GM12864 (cell line): ENCODE measurements at regions not wholly inside any gene's neighbourhood (a gene's known extent, or its start where the extent isn't known, plus 50 kb on each side); places are given as distances from the start of the nearest gene placed in this dataset.

Experiments
- DNase-seq: peaks from one replicate; pipeline ENCODE4 v3.0.0-alpha.2; 2011; ENCODE audit warnings: low read depth
- H3K4me3 ChIP-seq: 2 replicates; pipeline ENCODE4 v1.5.1; 2011; ENCODE audit warnings: mild to moderate bottlenecking, low read depth, low read length, control low read depth
- TF ChIP-seq, protein P1 (sequence below): IDR thresholded peaks from 2 replicates; pipeline ENCODE4 v1.5.1; 2011; ENCODE audit warnings: low read depth, mild to moderate bottlenecking, moderate library complexity, low read length, control low read depth, inconsistent platforms; ENCODE audit errors: missing control alignments

GRCh38 chr1:2908561-2908960 is 107.1 kb upstream of the TTC34 start:
- DNase-seq, result no peak
- TF ChIP-seq, protein P1, sequence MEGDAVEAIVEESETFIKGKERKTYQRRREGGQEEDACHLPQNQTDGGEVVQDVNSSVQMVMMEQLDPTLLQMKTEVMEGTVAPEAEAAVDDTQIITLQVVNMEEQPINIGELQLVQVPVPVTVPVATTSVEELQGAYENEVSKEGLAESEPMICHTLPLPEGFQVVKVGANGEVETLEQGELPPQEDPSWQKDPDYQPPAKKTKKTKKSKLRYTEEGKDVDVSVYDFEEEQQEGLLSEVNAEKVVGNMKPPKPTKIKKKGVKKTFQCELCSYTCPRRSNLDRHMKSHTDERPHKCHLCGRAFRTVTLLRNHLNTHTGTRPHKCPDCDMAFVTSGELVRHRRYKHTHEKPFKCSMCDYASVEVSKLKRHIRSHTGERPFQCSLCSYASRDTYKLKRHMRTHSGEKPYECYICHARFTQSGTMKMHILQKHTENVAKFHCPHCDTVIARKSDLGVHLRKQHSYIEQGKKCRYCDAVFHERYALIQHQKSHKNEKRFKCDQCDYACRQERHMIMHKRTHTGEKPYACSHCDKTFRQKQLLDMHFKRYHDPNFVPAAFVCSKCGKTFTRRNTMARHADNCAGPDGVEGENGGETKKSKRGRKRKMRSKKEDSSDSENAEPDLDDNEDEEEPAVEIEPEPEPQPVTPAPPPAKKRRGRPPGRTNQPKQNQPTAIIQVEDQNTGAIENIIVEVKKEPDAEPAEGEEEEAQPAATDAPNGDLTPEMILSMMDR, result no peak
- H3K4me3 ChIP-seq, result no peak overlapping the region

- no peak overlapping the region for H3K4me3 ChIP-seq
- TF ChIP-seq, protein P1, result no peak
- DNase-seq, result no peak
Observed at GRCh38 chr1:2909797-2910196, 108.3 kb upstream of the TTC34 start.

DNA sequence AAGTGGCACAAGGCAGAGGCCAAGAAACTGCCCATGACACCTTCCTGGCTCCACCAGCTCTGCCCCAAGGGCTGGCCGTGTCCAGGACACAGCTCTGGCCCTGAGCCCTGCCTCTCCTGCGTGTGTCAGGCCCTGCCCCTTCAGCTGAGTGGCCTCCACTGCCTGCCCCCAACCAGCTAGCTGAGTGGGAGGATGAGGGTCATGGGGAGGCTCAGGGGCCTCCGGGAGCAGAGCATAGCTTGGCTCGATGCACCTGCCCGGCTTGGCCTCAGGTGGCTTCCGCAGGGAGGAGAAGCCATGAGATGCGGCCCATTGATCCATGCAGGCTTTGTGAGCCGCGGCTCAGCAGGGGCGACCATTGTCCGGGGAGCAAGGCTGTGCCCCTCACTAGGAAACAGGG is 108.7 kb upstream of the TTC34 start:
- no peak for DNase-seq
- no peak overlapping the region for H3K4me3 ChIP-seq
- TF ChIP-seq, protein P1, result no peak

GRCh38 chr1:2911421-2912178 is 109.7 kb upstream of the ACTRT2 start:
- TF ChIP-seq, protein P1, result no peak
- DNase-seq, result no peak
- no peak overlapping the region for H3K4me3 ChIP-seq

GRCh38 chr1:2912424-2913061 is 108.7 kb upstream of the ACTRT2 start:
- TF ChIP-seq, protein P1, result no peak
- no peak for DNase-seq
- H3K4me3 ChIP-seq, result no peak overlapping the region

- H3K4me3 ChIP-seq, result no peak overlapping the region
- no peak for DNase-seq
- TF ChIP-seq, protein P1, result no peak
Observed at GRCh38 chr1:2913091-2913490, 108.2 kb upstream of the ACTRT2 start.
